ENCODE measurements at regions not wholly inside any gene's neighbourhood (a gene's known extent, or its start where the extent isn't known, plus 50 kb on each side); places are given as distances from the start of the nearest gene placed in this dataset.

DNA sequence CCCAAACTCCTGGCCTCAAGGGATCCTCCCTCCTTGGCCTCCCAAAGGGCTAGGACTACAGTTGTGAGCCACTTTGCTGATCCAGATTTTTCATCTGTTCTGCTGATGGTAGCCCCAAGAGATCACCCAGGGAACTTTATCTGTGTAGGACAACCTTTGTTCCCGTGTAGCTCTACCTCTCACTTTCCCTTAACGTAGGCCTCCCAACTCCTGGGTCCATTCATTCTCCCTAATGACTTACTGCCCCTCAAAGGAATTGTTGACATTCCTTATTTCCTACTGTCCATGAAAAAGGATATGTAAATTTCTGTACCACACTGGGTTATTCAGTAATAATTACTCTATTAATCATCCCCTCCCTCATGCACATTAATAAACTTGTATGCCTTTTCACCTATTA is 51.0 kb upstream of the PHF24 start:
- Histone ChIP-seq H3K4me1 (ENCODE audit: control insufficient read depth in 1 of 2, insufficient read depth in 2 of 2, low read length in 2 of 2) (no peaks in the 10 kb centered on the region), H3K27ac (ENCODE audit: low read length) (no peak overlapping the region), H3K27me3 (ENCODE audit: low read depth, low read length) (no peaks in the 10 kb centered on the region), H3K36me3 (ENCODE audit: control insufficient read depth in 1 of 2, insufficient read depth in 2 of 2, low read length in 2 of 2) (no peaks in the 10 kb centered on the region), H3K9me3 (ENCODE audit: control insufficient read depth in 1 of 2, low read length in 2 of 2) (no peaks in the 10 kb centered on the region), H3K4me3 (ENCODE audit: low read depth in 1 of 2, low read length in 2 of 2) (no peak overlapping the region)

DNA sequence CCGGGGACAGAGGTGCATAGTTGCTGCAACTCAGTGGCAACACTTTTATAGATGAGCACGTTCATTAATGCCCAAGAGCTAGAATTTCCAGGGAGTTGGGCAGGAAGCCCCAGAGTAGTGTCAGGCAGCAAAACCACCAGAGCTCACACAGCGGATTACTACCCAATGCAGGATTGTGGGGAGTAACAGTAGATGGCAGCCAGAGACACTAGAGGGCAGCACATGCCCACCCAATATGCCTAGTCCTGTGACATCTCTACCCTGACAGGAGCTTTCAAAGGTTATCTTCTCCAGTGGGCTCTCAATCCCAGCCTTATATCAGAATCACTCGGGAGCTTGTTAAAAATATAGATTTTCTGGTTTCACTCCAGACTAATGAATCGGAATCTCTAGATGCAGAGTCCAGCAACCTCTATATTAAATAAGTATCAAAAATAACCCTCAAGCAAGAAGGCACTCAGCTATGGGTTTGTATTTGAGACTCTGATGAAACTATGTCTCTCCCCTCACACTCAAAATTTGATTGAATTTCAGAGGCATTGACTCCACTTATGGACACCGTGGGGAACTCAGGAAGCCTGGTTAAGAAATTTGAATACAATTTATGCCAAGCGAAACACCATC is 58.4 kb upstream of the PHF24 start:
- Histone ChIP-seq H3K9me3 (ENCODE audit: control insufficient read depth in 1 of 2, low read length in 2 of 2) (no peaks in the 10 kb centered on the region), H3K4me1 (ENCODE audit: control insufficient read depth in 1 of 2, insufficient read depth in 2 of 2, low read length in 2 of 2) (peaks cover 0 to 3% of the 10 kb centered on the region in 2 donors), H3K36me3 (ENCODE audit: control insufficient read depth in 1 of 2, insufficient read depth in 2 of 2, low read length in 2 of 2) (no peaks in the 10 kb centered on the region), H3K27ac (ENCODE audit: low read length) (no peak overlapping the region), H3K27me3 (ENCODE audit: low read depth, low read length) (peaks cover 6% of the 10 kb centered on the region), H3K4me3 (ENCODE audit: low read depth in 1 of 2, low read length in 2 of 2) (no peak overlapping the region)

DNA sequence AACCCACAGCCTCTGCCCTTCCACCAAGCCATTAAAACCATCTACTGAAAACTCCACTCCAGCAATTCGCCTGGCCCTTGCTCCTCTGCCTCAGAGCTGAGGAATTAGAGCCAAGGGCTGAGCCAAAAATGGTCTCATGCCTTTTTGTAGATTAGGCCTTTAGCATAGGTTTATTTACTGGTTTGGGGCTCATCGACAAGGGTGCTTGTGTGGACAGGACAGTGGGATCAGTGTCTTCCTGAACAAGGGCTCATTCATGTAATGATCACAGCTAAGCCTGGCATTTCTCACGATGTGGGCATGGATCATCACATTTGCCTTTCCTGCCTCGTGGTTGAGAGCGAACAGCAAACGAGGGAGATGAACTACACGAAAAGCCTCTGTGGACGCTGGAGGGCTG is 59.2 kb upstream of the PHF24 start:
- Histone ChIP-seq H3K36me3 (ENCODE audit: control insufficient read depth in 1 of 2, insufficient read depth in 2 of 2, low read length in 2 of 2) (no peaks in the 10 kb centered on the region), H3K4me3 (ENCODE audit: low read depth in 1 of 2, low read length in 2 of 2) (no peak overlapping the region), H3K27me3 (ENCODE audit: low read depth, low read length) (peaks cover 6% of the 10 kb centered on the region), H3K27ac (ENCODE audit: low read length) (no peak overlapping the region), H3K9me3 (ENCODE audit: control insufficient read depth in 1 of 2, low read length in 2 of 2) (no peaks in the 10 kb centered on the region), H3K4me1 (ENCODE audit: control insufficient read depth in 1 of 2, insufficient read depth in 2 of 2, low read length in 2 of 2) (peaks cover 0 to 3% of the 10 kb centered on the region in 2 donors)

DNA sequence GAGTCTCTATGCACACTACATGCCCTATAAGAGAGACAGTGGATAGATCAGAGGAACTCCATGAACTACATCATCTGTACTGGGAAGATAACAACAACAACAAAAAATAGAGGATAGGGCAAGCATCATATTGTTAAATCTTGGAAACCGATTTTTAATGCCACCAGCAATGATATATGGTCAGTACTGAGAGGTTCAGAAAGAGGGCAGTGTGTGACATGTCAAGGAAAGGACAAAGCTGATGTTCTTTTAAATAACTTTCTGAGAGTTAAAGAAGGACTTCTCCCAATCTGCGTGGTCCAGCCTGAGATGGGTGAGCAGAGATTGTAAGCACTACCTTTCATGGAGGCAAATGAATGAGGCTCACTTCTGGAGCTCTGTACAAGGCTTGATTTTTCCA is 62.0 kb upstream of the PHF24 start:
- no peaks in the 10 kb centered on the region for H3K9me3 ChIP-seq (ENCODE audit: control insufficient read depth in 1 of 2, low read length in 2 of 2)
- H3K27me3 ChIP-seq (ENCODE audit: low read depth, low read length) = peaks cover 6% of the 10 kb centered on the region
- no peak overlapping the region for H3K27ac ChIP-seq (ENCODE audit: low read length)
- no peak overlapping the region for H3K4me3 ChIP-seq (ENCODE audit: low read depth in 1 of 2, low read length in 2 of 2)
- no peaks in the 10 kb centered on the region for H3K36me3 ChIP-seq (ENCODE audit: control insufficient read depth in 1 of 2, insufficient read depth in 2 of 2, low read length in 2 of 2)
- H3K4me1 ChIP-seq (ENCODE audit: control insufficient read depth in 1 of 2, insufficient read depth in 2 of 2, low read length in 2 of 2) = peaks cover 0 to 3% of the 10 kb centered on the region in 2 donors

DNA sequence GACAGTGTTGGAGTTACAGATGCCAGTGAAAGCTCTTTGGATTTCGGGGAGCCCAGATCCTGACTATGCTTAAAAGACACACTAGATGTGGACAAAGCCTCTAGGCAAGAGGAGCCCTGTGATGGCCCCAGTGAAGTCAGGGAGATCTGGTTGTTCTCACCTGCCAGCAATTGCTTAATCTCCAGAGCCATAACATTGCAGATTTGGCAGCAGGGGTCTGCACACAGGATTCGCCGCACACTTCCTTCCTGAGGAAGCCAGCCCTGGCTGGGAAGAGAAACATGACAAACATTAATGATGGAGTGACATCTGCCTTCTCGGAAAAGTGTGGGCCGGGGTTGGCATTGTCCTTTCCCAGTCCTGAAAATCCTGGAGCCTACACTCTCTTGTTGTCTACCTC is 65.2 kb upstream of the PHF24 start:
- Histone ChIP-seq H3K9me3 (ENCODE audit: control insufficient read depth in 1 of 2, low read length in 2 of 2) (no peaks in the 10 kb centered on the region), H3K4me1 (ENCODE audit: control insufficient read depth in 1 of 2, insufficient read depth in 2 of 2, low read length in 2 of 2) (no peaks in the 10 kb centered on the region), H3K27me3 (ENCODE audit: low read depth, low read length) (no peaks in the 10 kb centered on the region), H3K36me3 (ENCODE audit: control insufficient read depth in 1 of 2, insufficient read depth in 2 of 2, low read length in 2 of 2) (no peaks in the 10 kb centered on the region), H3K27ac (ENCODE audit: low read length) (no peak overlapping the region), H3K4me3 (ENCODE audit: low read depth in 1 of 2, low read length in 2 of 2) (no peak overlapping the region)

DNA sequence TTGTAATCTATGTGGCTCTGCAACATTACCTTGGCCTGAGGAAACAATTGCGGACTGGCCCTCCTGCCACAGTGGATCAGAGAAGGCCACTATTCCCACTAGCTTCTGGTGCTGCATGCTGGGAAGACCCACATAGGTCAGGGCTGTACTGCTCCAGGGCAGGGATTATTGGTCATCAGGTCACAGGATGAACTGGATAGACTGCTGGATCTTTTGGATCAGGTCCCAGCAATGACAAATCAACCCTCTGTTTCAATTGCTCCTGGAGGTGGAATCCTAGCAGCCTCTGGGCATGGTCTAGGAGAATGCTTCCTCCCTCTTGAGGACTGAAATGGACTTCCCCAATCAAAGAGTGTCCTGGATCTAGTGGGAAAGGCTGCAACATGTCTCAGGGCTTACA is 66.7 kb upstream of the PHF24 start:
- Histone ChIP-seq H3K27me3 (ENCODE audit: low read depth, low read length) (no peaks in the 10 kb centered on the region), H3K36me3 (ENCODE audit: control insufficient read depth in 1 of 2, insufficient read depth in 2 of 2, low read length in 2 of 2) (no peaks in the 10 kb centered on the region), H3K4me3 (ENCODE audit: low read depth in 1 of 2, low read length in 2 of 2) (no peak overlapping the region), H3K4me1 (ENCODE audit: control insufficient read depth in 1 of 2, insufficient read depth in 2 of 2, low read length in 2 of 2) (no peaks in the 10 kb centered on the region), H3K27ac (ENCODE audit: low read length) (no peak overlapping the region), H3K9me3 (ENCODE audit: control insufficient read depth in 1 of 2, low read length in 2 of 2) (no peaks in the 10 kb centered on the region)

DNA sequence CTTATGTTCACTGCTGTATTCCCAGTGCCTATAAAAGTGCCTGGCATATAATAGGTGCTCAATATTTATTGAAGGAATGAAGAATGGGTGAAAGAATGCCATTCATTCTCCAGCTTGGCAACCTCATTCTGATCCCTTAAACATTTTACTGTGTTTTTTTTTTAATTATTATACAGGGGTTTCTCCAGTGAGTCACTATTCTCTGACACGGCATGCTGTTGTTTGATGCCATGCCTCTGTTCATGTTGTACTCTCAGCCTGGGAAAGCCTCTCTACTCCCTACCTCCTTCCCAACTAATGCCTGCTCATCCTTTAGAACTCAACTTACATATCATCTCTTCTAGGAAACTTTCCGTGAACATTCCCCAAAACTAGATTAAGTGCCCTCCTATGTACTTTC is 70.2 kb upstream of the PHF24 start:
- Histone ChIP-seq H3K4me1 (ENCODE audit: control insufficient read depth in 1 of 2, insufficient read depth in 2 of 2, low read length in 2 of 2) (no peaks in the 10 kb centered on the region), H3K4me3 (ENCODE audit: low read depth in 1 of 2, low read length in 2 of 2) (no peak overlapping the region), H3K36me3 (ENCODE audit: control insufficient read depth in 1 of 2, insufficient read depth in 2 of 2, low read length in 2 of 2) (no peaks in the 10 kb centered on the region)

DNA sequence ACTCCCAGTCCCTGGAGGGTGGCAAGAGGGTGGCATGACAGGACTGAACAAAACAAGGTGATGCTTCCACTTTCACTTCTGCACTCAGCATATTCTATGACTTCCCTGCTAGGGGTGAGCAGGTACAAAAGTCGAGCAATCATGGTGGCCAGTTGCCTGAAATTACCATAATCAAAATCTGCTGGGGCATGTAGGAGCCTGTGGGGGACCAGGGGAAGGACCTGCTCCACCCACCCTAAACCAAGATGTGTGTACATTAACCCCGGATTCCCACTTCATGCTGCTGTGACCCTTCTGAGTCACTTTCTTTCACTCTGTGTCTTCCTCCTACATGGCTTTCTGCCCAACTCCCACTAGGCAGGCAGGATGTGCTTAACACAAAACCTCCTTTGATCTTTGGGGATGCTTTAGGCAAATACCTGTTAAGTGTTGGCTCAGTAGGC is 73.3 kb upstream of the PHF24 start:
- Histone ChIP-seq H3K36me3 (ENCODE audit: control insufficient read depth in 1 of 2, insufficient read depth in 2 of 2, low read length in 2 of 2) (no peaks in the 10 kb centered on the region), H3K27me3 (ENCODE audit: low read depth, low read length) (no peaks in the 10 kb centered on the region), H3K4me3 (ENCODE audit: low read depth in 1 of 2, low read length in 2 of 2) (no peak overlapping the region), H3K27ac (ENCODE audit: low read length) (no peak overlapping the region), H3K9me3 (ENCODE audit: control insufficient read depth in 1 of 2, low read length in 2 of 2) (no peaks in the 10 kb centered on the region), H3K4me1 (ENCODE audit: control insufficient read depth in 1 of 2, insufficient read depth in 2 of 2, low read length in 2 of 2) (no peaks in the 10 kb centered on the region)

More for the DNA sequence above, 70.2 kb upstream of the PHF24 start:
- Histone ChIP-seq H3K9me3 (ENCODE audit: control insufficient read depth in 1 of 2, low read length in 2 of 2) (no peaks in the 10 kb centered on the region), H3K27me3 (ENCODE audit: low read depth, low read length) (no peaks in the 10 kb centered on the region), H3K27ac (ENCODE audit: low read length) (no peak overlapping the region)

DNA sequence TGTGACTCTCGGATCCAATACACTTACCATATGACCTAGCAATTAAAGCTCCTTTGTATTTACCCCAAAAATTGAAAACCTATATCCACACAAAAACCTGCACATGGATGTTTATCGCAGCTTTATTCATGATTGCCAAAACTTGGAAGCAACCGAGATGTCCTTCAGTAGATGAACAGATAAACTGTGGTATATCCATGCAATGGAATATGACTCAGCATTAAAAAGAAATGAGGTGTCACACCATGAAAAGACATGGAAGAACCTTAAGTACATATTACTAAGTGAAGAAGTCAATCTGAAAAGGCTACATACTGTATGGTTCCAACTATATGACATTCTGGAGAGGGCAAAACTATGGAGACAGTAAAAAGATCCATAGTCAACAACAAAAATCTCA is 82.0 kb upstream of the PHF24 start:
- Histone ChIP-seq H3K4me1 (ENCODE audit: control insufficient read depth in 1 of 2, insufficient read depth in 2 of 2, low read length in 2 of 2) (no peaks in the 10 kb centered on the region), H3K27me3 (ENCODE audit: low read depth, low read length) (no peaks in the 10 kb centered on the region), H3K4me3 (ENCODE audit: low read depth in 1 of 2, low read length in 2 of 2) (no peak overlapping the region), H3K27ac (ENCODE audit: low read length) (no peak overlapping the region), H3K36me3 (ENCODE audit: control insufficient read depth in 1 of 2, insufficient read depth in 2 of 2, low read length in 2 of 2) (no peaks in the 10 kb centered on the region), H3K9me3 (ENCODE audit: control insufficient read depth in 1 of 2, low read length in 2 of 2) (no peaks in the 10 kb centered on the region)

DNA sequence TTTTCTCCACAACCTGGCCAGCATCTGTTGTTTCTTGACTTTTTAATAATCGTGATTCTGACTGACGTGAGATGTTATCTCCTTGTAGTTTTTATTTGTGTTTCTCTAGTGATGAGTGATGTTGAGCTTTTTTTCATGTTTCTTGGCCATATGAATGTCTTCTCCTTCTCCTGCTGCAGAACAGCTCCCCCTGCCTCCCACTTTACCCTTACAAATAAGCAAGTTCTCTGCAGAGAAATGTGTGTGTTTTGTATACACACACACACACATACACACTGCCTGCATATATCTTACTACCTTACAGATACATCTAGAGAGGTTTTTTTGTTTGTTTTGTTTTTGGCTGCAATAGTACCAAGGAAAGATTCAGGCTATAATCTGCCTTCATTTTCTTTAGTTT is 88.7 kb upstream of the PHF24 start:
- Histone ChIP-seq H3K36me3 (ENCODE audit: control insufficient read depth in 1 of 2, insufficient read depth in 2 of 2, low read length in 2 of 2) (no peaks in the 10 kb centered on the region), H3K27me3 (ENCODE audit: low read depth, low read length) (no peaks in the 10 kb centered on the region), H3K9me3 (ENCODE audit: control insufficient read depth in 1 of 2, low read length in 2 of 2) (peaks cover 0 to 3% of the 10 kb centered on the region in 2 donors), H3K4me3 (ENCODE audit: low read depth in 1 of 2, low read length in 2 of 2) (no peak overlapping the region), H3K4me1 (ENCODE audit: control insufficient read depth in 1 of 2, insufficient read depth in 2 of 2, low read length in 2 of 2) (no peaks in the 10 kb centered on the region), H3K27ac (ENCODE audit: low read length) (no peak overlapping the region)

DNA sequence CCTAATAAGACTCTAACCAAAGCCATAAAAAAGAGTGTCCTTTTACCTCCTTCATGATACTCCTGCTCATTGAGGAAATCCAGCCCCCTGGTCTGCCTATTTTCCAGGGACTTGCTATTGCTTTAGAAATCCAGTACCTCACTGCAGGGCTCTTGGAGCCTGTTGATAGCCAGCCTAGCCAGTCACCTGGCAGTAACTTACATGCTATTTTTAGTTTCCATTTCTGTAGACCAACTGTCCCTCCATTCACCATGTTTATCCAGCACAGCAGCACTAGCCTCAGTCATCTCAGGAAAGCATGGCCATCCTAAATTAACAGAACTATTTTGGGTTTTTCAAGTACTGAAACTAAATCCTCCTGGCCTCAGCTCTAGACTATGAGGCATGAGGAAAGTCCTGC is 91.5 kb upstream of the PHF24 start:
- Histone ChIP-seq H3K27ac (ENCODE audit: low read length) (no peak overlapping the region), H3K36me3 (ENCODE audit: control insufficient read depth in 1 of 2, insufficient read depth in 2 of 2, low read length in 2 of 2) (no peaks in the 10 kb centered on the region), H3K4me3 (ENCODE audit: low read depth in 1 of 2, low read length in 2 of 2) (no peak overlapping the region), H3K4me1 (ENCODE audit: control insufficient read depth in 1 of 2, insufficient read depth in 2 of 2, low read length in 2 of 2) (no peaks in the 10 kb centered on the region), H3K27me3 (ENCODE audit: low read depth, low read length) (no peaks in the 10 kb centered on the region), H3K9me3 (ENCODE audit: control insufficient read depth in 1 of 2, low read length in 2 of 2) (peaks cover 0 to 9% of the 10 kb centered on the region in 2 donors)

DNA sequence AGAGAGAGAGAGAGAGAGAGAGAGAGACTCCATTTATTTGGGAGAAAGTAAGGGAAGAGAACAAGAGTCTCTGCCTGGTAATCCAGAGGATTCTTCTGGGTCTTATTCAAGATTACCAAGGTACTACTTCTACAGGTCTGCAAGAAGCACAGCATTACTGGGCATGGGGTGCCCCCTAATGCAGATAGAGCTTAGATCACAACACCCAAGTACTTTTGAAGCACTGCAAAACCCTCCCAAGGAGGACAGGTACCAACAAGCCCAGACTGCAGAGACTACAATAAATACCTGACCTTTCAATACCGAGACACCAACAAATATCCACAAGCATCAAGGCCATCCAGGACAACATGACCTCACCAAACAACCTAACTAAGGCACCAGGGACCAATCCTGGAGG is 94.7 kb upstream of the PHF24 start:
- Histone ChIP-seq H3K36me3 (ENCODE audit: control insufficient read depth in 1 of 2, insufficient read depth in 2 of 2, low read length in 2 of 2) (no peaks in the 10 kb centered on the region), H3K27me3 (ENCODE audit: low read depth, low read length) (no peaks in the 10 kb centered on the region)

More for the DNA sequence above, 94.7 kb upstream of the PHF24 start:
- H3K9me3 ChIP-seq (ENCODE audit: control insufficient read depth in 1 of 2, low read length in 2 of 2) = peaks cover 0 to 16% of the 10 kb centered on the region in 2 donors
- no peak overlapping the region for H3K27ac ChIP-seq (ENCODE audit: low read length)
- no peak overlapping the region for H3K4me3 ChIP-seq (ENCODE audit: low read depth in 1 of 2, low read length in 2 of 2)
- no peaks in the 10 kb centered on the region for H3K4me1 ChIP-seq (ENCODE audit: control insufficient read depth in 1 of 2, insufficient read depth in 2 of 2, low read length in 2 of 2)
